CD4-positive, alpha-beta T cell treated with Interleukin-6 at 100 ng/mL for 8 hours (primary cell): ENCODE measurements at regions not wholly inside any gene's neighbourhood (a gene's known extent, or its start where the extent isn't known, plus 50 kb on each side); places are given as distances from the start of the nearest gene placed in this dataset.

Source experiments
- DNase-seq: peaks from one replicate; pipeline ENCODE4 v3.0.0-alpha.2; 2020; ENCODE audit warnings: mixed read lengths, low spot score

DNA sequence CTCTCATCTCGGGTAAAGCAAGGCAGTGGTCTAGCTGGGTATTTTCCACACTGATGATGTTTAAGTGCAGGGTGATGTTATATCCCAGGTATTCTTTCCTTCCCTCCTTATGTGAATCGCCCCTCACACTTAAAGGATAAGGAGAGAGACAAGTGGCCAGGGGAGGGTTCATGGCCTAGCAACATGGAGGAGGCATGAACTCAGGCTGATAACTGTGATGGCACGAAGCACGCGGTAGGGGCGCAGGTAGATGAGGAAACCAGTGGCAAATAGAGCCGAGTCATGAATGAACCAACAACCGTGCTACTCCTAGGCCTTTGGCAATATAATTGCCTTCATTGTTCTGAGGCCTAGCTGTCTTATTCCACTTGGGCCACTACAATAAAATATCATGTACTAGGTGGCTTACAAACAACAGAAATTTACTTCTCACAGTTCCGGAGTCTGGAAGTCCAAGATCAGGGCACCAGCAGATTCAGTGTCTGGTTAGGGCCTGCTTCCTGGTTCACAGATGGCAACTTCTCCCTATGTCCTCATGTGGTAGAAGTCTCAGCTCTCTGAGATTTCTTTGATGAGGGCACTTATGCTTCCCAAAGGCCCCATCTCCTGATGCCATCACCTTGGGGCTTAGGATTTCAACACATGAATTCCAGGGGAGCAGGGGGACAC, 56.0 kb upstream of the PIK3CG start:
- no peak for DNase-seq

DNA sequence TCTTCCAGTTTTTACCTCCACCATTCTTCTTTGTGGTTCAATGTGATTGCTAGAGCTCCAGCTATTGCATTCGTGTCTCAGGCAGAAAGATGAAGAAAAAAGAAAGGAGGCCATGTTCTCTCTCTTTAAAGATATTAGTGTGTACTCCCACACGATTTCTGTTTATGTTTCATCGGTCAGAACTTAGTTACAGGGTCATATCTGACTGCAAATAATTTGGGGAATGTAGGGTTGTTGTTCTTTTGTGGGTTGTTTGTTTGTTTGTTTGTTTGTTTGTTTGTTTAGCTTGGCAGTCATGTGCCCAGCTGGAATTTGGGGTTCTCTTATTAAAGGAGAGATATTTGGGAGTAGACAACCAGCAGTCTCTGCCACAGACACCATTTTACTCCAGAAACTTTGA, 53.6 kb upstream of the PIK3CG start:
- no peak for DNase-seq

DNA sequence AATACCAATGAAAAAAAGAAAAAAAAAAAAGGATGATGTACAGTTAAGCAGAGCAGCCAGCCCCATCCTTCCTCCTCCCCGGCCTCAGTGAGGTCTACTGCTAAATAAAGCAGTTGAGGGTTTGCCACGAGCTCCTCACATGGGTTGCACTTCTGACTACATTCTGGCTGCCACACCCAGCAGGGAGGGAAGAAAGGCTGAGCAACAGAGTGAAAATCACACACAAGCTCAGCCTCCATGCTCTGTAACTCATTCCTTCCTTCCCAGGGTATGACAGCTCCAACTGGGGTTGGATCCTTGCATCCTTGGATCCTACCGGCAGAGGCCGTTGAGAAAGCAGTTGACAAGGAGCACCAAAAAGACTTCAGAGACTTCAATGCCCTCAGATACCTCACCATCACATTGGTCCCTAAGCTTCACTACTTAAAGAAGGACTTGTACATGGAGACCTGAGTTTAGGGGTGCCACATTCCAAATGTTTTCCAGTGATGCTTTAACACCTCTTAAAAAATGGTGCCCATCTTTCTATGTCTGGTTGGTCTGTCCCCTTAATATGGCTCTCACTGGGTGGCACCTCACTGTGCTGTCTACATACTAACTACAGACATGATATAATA, 52.9 kb upstream of the PIK3CG start:
- DNase-seq = no peak

DNA sequence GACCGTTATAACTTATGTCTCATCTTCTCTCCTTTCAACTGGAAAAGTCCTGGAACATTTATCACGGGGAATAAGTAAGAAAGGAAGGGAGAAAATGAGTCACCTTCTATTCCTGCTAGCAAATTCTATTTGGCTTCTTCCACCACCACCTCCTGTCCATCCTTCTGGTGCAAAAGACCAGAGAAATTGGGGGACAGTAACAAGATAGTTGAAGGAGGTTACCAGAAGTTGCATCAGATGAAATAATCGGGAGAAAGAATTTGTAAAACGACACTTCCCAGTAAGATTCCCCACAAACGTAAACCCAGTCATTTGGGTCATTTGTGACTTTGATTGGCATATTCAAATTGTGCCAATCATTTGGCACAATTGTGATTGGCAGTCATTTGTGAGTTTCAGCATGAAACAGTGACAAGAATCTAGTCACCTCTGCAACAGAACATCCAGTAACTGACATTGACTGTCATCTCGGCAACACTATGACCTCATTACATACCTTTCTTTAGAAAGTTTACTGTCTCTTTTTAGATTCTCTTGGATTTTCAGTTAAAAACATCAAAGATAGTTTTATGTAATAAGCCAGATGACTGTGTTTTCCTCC, 51.3 kb upstream of the PIK3CG start:
- DNase-seq = no peak

DNA sequence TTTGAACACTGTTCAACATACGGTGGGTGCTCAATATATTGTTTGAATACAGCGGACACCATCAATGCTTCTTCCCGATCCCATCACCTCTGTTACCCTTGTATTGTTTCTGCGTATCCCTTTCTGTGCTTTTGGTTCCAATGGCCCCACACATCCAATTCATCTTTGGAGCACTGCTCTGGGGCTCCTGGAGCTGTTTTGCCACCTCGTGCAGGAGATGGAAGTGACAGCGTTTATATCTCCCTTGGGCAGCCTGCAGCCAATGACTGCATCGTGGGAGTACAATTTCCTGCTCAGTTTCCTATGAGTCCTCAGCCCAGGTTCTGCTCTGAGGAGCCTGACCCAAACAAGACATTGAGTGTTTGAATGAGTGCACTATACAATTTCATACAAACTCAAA, 50.2 kb upstream of the PIK3CG start:
- DNase-seq = no peak
